Skin of body (tissue), 1 donor: ENCODE measurements at regions not wholly inside any gene's neighbourhood (a gene's known extent, or its start where the extent isn't known, plus 50 kb on each side); places are given as distances from the start of the nearest gene placed in this dataset.
A peak's percentile ranks its signal among the peaks of the same experiment; 100 is the strongest.

Source experiments
- DNase-seq: peaks from one replicate; lab custom pipeline; 2025; lab: John Stamatoyannopoulos, UW

- DNase-seq: no peak
Measured at GRCh38 chr12:71071536-71072097, 86.2 kb downstream of the TSPAN8 start.

- peak; percentile 15 for DNase-seq
Measured at GRCh38 chr12:71070416-71071128, 87.2 kb downstream of the TSPAN8 start.

- peak; percentile 61 for DNase-seq
Measured at GRCh38 chr12:71069311-71069710, 88.5 kb downstream of the TSPAN8 start.

GRCh38 chr12:71063087-71063486 lies 94.7 kb downstream of the TSPAN8 start:
- DNase-seq: no peak

GRCh38 chr12:71061451-71061850 lies 96.3 kb downstream of the TSPAN8 start:
- no peak for DNase-seq

- no peak for DNase-seq
Measured at GRCh38 chr12:71060426-71060825, 97.4 kb downstream of the TSPAN8 start.

- DNase-seq: peak; percentile 22
Measured at GRCh38 chr12:71057330-71057729, 100.5 kb downstream of the TSPAN8 start.

GRCh38 chr12:71054551-71054950 lies 103.2 kb downstream of the TSPAN8 start:
- DNase-seq: no peak

- DNase-seq: peak; percentile 53
Measured at GRCh38 chr12:71046215-71046614, 111.6 kb downstream of the TSPAN8 start.

- DNase-seq: peak; percentile 82
Measured at GRCh38 chr12:71045781-71046180, 112.0 kb downstream of the TSPAN8 start.

GRCh38 chr12:71041476-71041875 lies 116.3 kb downstream of the TSPAN8 start:
- DNase-seq: no peak

GRCh38 chr12:71038960-71039359 lies 118.4 kb upstream of the PTPRR start:
- no peak for DNase-seq

GRCh38 chr12:71036526-71036925 lies 116.0 kb upstream of the PTPRR start:
- DNase-seq: no peak

- DNase-seq: no peak
Measured at GRCh38 chr12:71032933-71033332, 112.4 kb upstream of the PTPRR start.

GRCh38 chr12:71029302-71029701 lies 108.8 kb upstream of the PTPRR start:
- DNase-seq: no peak

GRCh38 chr12:71027856-71028255 lies 107.3 kb upstream of the PTPRR start:
- no peak for DNase-seq

GRCh38 chr12:71024827-71025226 lies 104.3 kb upstream of the PTPRR start:
- DNase-seq: no peak

- no peak for DNase-seq
Measured at GRCh38 chr12:71024281-71024680, 103.7 kb upstream of the PTPRR start.

GRCh38 chr12:71021491-71021890 lies 101.0 kb upstream of the PTPRR start:
- DNase-seq: no peak

GRCh38 chr12:71019282-71019831 lies 98.8 kb upstream of the PTPRR start:
- DNase-seq: no peak

- no peak for DNase-seq
Measured at GRCh38 chr12:71018682-71019081, 98.1 kb upstream of the PTPRR start.

GRCh38 chr12:71014180-71014785 lies 93.7 kb upstream of the PTPRR start:
- DNase-seq: no peak

GRCh38 chr12:71011261-71011660 lies 90.7 kb upstream of the PTPRR start:
- DNase-seq: no peak
